ENCODE measurements at regions not wholly inside any gene's neighbourhood (a gene's known extent, or its start where the extent isn't known, plus 50 kb on each side); places are given as distances from the start of the nearest gene placed in this dataset.
"Not testable (repeated sequence)": the region's sequence is repeated elsewhere in the genome, so short reads cannot be mapped to it uniquely, and the experiment has no call there.

GRCh38 chr7:409339-410281, 110.0 kb downstream of the PDGFA start:
- no peak for DNase-seq (ENCODE audit: low read depth)

GRCh38 chr7:410395-410910, 109.2 kb downstream of the PDGFA start:
- no peak for DNase-seq (ENCODE audit: low read depth)

GRCh38 chr7:411116-411515, 108.5 kb downstream of the PDGFA start:
- DNase-seq (ENCODE audit: low read depth) = not testable (repeated sequence)

GRCh38 chr7:411677-412312, 107.9 kb downstream of the PDGFA start:
- DNase-seq (ENCODE audit: low read depth) = no peak

GRCh38 chr7:412313-412710, 107.3 kb downstream of the PDGFA start:
- DNase-seq (ENCODE audit: low read depth) = no peak

GRCh38 chr7:414681-415560, 104.7 kb downstream of the PDGFA start:
- DNase-seq (ENCODE audit: low read depth) = no peak

GRCh38 chr7:415646-416525, 103.8 kb downstream of the PDGFA start:
- no peak for DNase-seq (ENCODE audit: low read depth)

- no peak for DNase-seq (ENCODE audit: low read depth)
Measured at GRCh38 chr7:416761-417624, 102.7 kb downstream of the PDGFA start.

GRCh38 chr7:417625-417889, 102.1 kb downstream of the PDGFA start:
- no peak for DNase-seq (ENCODE audit: low read depth)

GRCh38 chr7:417973-418601, 101.6 kb downstream of the PDGFA start:
- DNase-seq (ENCODE audit: low read depth) = no peak

- no peak for DNase-seq (ENCODE audit: low read depth)
Measured at GRCh38 chr7:418636-419280, 100.9 kb downstream of the PDGFA start.

GRCh38 chr7:420142-421093, 99.2 kb downstream of the PDGFA start:
- no peak for DNase-seq (ENCODE audit: low read depth)

- no peak for DNase-seq (ENCODE audit: low read depth)
Measured at GRCh38 chr7:421136-421991, 98.3 kb downstream of the PDGFA start.

- no peak for DNase-seq (ENCODE audit: low read depth)
Measured at GRCh38 chr7:422191-422885, 97.3 kb downstream of the PDGFA start.

GRCh38 chr7:422886-423225, 96.8 kb downstream of the PDGFA start:
- DNase-seq (ENCODE audit: low read depth) = no peak

GRCh38 chr7:423312-424260, 96.1 kb downstream of the PDGFA start:
- DNase-seq (ENCODE audit: low read depth) = no peak
